Skeletal muscle satellite cell (primary cell): ENCODE measurements at regions not wholly inside any gene's neighbourhood (a gene's known extent, or its start where the extent isn't known, plus 50 kb on each side); places are given as distances from the start of the nearest gene placed in this dataset.
A peak's percentile ranks its signal among the peaks of the same experiment; 100 is the strongest.

Source experiments
- H3K27me3 ChIP-seq: 2 replicates; pipeline ENCODE4 v1.7.0; 2013; ENCODE audit warnings: low read length; ENCODE audit not compliant: control insufficient read depth, insufficient read depth
- H3K36me3 ChIP-seq: 2 replicates; pipeline ENCODE4 v1.7.0; 2013; ENCODE audit warnings: mild to moderate bottlenecking, control low read depth, low read length; ENCODE audit not compliant: insufficient read depth
- H3K4me1 ChIP-seq: 2 replicates; pipeline ENCODE4 v1.7.0; 2013; ENCODE audit warnings: low read length; ENCODE audit not compliant: control insufficient read depth, insufficient read depth
- H3K4me2 ChIP-seq: 2 replicates; pipeline ENCODE4 v1.7.0; 2013; ENCODE audit warnings: mild to moderate bottlenecking, low read length
- H3K4me3 ChIP-seq: 2 replicates; pipeline ENCODE4 v1.7.0; 2013; ENCODE audit warnings: low read length
- H3K9ac ChIP-seq: 2 replicates; pipeline ENCODE4 v1.7.0; 2013; ENCODE audit warnings: mild to moderate bottlenecking, low read depth, low read length, moderate library complexity
- H3K9me3 ChIP-seq: replicated peaks from 2 replicates; pipeline ENCODE4 v1.7.0; 2013; ENCODE audit warnings: mild to moderate bottlenecking, control low read depth, low read length

DNA sequence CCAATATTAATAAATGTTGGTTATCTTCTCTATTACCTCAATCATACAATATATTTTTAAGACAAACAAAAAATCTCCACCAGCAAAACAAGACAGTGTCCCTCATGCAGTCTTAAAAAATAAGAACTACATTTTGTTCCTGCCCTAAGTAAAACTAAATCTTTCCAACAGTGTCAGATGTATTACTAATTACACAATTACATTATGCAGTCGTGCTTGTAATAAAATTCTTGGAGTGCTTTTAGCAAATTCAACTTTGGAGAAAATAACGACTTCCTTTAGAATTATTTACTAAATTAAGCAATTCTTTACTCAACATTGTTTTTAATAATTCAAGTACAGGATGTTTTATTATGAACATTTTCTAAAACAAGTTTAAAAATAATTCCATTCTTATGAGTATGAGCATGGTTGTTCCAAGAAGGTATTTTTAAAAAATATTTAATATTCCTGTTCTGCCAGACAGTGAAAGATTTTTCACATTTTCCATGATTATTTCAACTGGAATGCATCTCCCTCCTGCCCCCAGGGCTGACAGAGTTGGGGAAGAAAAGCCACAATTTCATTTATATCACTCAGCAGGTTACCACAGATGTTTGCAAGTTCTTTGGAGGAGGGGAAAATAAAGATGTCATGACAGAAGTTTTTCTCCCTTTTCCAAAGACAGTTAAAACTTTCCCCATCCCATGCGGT is 137.9 kb downstream of the FAM114A2 start:
- no peaks in the 10 kb centered on the region for H3K36me3 ChIP-seq
- peak overlapping the region; percentile 50 for H3K4me2 ChIP-seq
- H3K9ac ChIP-seq = peak overlapping the region; percentile 69
- no peaks in the 10 kb centered on the region for H3K9me3 ChIP-seq
- no peaks in the 10 kb centered on the region for H3K27me3 ChIP-seq
- H3K4me1 ChIP-seq = peaks cover 57% of the 10 kb centered on the region
- no peak overlapping the region for H3K4me3 ChIP-seq

DNA sequence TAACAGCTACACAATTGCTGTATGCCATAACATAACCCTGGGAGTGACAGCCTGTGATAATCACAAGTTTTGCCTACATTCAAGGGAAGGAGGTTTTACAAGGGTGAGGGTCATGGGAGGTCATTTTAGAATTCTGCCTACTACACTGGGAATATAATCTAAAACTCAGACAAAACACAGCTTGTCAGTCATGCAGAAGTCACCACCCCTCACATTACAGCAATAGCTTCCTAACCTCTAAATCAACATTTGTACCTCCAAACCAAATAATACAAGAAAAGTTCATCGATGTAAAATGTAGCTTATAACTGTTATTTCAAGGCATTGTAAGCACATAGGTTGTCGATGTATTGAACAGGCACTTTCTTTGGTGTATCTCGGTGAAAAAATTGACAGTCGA is 139.0 kb downstream of the FAM114A2 start:
- H3K27me3 ChIP-seq = no peaks in the 10 kb centered on the region
- H3K4me1 ChIP-seq = peaks cover 60% of the 10 kb centered on the region
- peak overlapping the region; percentile 50 for H3K4me2 ChIP-seq
- H3K4me3 ChIP-seq = no peak overlapping the region
- H3K9me3 ChIP-seq = no peaks in the 10 kb centered on the region
- peak overlapping the region; percentile 69 for H3K9ac ChIP-seq
- H3K36me3 ChIP-seq = no peaks in the 10 kb centered on the region

DNA sequence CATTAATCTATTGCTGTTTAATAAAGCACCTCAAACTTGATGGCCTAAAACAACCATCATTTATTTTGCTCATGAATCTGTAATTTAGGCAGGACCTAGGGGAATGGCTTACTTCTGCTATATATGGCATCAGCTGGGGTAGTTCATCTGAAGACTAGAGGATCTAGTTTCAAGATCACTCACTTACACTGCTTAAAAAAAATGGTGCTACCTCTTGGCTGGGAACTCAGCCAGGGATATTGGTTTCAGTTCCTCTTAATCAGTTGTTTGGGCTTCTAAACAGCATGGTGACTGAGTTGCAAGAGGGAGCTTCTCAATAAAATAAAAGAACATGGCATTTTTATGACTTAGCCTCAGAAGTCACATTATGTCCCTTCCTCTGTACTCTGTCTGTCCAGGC is 142.0 kb downstream of the FAM114A2 start:
- Histone ChIP-seq H3K4me1 (peaks cover 39% of the 10 kb centered on the region), H3K27me3 (no peaks in the 10 kb centered on the region), H3K4me2 (peak overlapping the region; percentile 6)

DNA sequence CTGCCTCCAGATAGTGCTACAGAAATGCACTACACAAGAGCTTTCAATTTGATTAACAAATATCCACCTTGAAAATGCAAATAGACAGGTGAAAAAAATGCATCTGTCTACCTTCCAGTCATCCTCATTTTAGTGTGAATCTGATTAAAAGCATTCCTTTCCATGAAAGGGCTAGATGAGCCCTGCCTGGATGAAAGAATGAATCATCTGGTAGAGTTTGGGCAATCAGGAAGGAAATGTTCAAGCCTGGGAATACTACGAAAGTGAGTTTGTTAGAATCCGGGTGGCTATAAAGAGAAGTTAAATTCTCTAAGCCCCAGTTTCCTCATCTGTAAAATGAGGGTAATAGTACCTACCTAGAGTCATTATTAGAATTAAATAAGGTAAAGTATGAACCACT is 142.6 kb downstream of the FAM114A2 start:
- peaks cover 34% of the 10 kb centered on the region for H3K4me1 ChIP-seq
- no peak overlapping the region for H3K9ac ChIP-seq
- no peaks in the 10 kb centered on the region for H3K27me3 ChIP-seq
- peak overlapping the region; percentile 6 for H3K4me2 ChIP-seq
- no peaks in the 10 kb centered on the region for H3K36me3 ChIP-seq
- H3K4me3 ChIP-seq = no peak overlapping the region
- no peaks in the 10 kb centered on the region for H3K9me3 ChIP-seq

More for the DNA sequence above, 142.0 kb downstream of the FAM114A2 start:
- no peaks in the 10 kb centered on the region for H3K9me3 ChIP-seq
- no peak overlapping the region for H3K4me3 ChIP-seq
- H3K36me3 ChIP-seq = no peaks in the 10 kb centered on the region
- H3K9ac ChIP-seq = no peak overlapping the region

DNA sequence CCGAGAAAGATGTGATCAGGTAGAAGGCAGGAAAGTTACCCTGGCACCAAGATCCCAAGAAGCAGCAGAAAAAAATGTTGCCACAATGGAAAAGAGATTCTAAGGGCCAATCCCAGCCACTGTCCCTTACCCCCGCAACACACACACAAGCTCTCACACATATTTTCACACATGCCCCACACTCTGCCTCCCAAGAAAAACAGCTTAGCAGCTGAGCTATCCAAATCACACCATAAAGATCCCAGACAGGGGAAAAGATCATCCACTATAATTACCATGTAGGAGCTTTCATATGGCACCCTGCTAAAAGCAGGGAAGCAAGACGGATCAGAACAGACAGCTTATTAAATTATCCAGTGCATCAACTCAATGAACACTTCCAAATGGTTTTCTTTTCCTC is 143.4 kb downstream of the FAM114A2 start:
- H3K27me3 ChIP-seq = no peaks in the 10 kb centered on the region
- H3K36me3 ChIP-seq = no peaks in the 10 kb centered on the region
- no peak overlapping the region for H3K9ac ChIP-seq
- no peaks in the 10 kb centered on the region for H3K9me3 ChIP-seq
- no peak overlapping the region for H3K4me3 ChIP-seq
- H3K4me2 ChIP-seq = no peak overlapping the region
- peaks cover 29% of the 10 kb centered on the region for H3K4me1 ChIP-seq

DNA sequence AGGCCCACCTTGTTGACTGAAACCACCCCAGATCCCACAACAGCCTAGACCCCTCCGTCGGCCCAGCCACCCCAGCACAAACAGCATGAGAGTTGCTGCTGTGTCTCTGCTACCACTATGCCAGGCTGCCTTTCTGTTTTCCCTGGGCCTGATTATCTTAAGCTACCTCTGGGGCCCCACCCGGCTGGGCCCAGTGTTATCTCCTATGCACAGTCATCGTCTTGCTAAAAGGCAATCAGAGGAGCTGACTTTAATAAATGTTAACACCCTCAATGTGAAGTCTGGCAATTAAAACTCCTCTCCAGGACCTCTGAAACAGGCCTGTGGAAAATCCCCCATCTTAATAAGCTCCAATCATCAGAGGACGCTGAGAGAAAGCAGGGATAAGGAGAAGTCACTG is 144.9 kb downstream of the FAM114A2 start:
- no peak overlapping the region for H3K9ac ChIP-seq
- peaks cover 17% of the 10 kb centered on the region for H3K4me1 ChIP-seq
- no peaks in the 10 kb centered on the region for H3K9me3 ChIP-seq
- H3K4me2 ChIP-seq = no peak overlapping the region
- no peaks in the 10 kb centered on the region for H3K36me3 ChIP-seq
- H3K27me3 ChIP-seq = no peaks in the 10 kb centered on the region
- H3K4me3 ChIP-seq = no peak overlapping the region

DNA sequence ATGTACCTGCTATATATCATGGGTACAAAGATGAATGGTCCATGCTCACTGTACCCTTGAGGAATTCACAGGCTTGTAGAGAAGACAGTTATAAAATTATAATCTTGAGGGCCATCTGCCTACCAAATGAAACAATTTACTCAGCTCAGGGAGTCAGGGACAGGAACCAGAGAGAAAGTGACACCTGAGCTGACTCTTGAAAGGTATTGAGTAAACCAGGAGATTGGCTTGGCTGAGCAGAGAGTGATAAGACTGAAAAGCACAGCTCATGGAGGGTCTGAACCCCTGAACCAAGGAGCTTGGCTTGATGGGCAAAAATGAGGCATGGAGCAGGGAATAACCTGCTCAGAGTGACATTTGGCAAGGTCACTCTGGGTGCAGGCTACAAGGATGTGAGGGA is 147.3 kb downstream of the FAM114A2 start:
- no peak overlapping the region for H3K4me3 ChIP-seq
- no peaks in the 10 kb centered on the region for H3K36me3 ChIP-seq
- H3K27me3 ChIP-seq = no peaks in the 10 kb centered on the region
- peaks cover 8% of the 10 kb centered on the region for H3K4me1 ChIP-seq
- H3K9ac ChIP-seq = no peak overlapping the region
- H3K9me3 ChIP-seq = no peaks in the 10 kb centered on the region
- H3K4me2 ChIP-seq = no peak overlapping the region

DNA sequence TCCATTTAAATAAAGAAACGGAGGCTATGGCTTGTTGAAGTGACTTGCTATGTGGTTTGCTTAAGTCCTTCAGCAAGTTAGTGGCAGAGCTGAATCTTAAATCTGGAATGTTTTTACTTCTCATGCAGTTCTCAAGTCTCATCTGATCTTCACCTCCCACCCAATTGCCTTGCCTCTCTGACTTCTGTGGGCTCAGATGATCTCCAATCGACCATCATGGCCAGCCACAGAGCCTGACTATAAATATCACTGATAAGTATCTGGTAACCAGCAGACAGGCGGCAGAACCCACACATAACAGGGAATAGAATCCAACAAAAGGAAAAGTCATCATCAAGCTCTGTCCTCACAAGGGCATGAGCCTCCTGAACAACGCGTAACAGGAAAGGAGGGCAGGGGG is 149.9 kb downstream of the FAM114A2 start:
- Histone ChIP-seq H3K4me1 (peaks cover 5% of the 10 kb centered on the region), H3K4me2 (no peak overlapping the region), H3K4me3 (no peak overlapping the region), H3K27me3 (no peaks in the 10 kb centered on the region), H3K36me3 (no peaks in the 10 kb centered on the region), H3K9ac (no peak overlapping the region), H3K9me3 (no peaks in the 10 kb centered on the region)

DNA sequence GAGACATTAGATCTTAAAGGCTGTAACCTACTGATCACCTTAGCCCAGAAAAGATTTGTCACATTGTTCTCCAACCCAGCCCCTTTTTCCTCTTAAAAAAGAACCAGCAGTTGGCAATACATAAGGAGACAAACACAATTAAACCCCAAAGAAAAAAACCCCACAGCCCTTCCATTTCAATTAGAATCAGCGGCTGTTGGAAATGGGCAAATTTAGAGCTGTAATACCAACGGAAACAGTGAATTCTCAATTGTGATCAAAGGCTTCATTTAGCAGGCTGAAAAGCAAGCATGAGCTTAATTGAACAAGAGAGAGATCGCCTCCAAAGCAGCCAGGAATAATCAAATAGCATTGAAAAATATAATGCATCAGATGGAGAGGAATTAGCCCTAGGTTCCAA is 153.6 kb downstream of the FAM114A2 start:
- no peak overlapping the region for H3K4me2 ChIP-seq
- H3K27me3 ChIP-seq = no peaks in the 10 kb centered on the region
- H3K9me3 ChIP-seq = no peaks in the 10 kb centered on the region
- no peak overlapping the region for H3K9ac ChIP-seq
- no peak overlapping the region for H3K4me3 ChIP-seq
- no peaks in the 10 kb centered on the region for H3K36me3 ChIP-seq
- peaks cover 10% of the 10 kb centered on the region for H3K4me1 ChIP-seq

DNA sequence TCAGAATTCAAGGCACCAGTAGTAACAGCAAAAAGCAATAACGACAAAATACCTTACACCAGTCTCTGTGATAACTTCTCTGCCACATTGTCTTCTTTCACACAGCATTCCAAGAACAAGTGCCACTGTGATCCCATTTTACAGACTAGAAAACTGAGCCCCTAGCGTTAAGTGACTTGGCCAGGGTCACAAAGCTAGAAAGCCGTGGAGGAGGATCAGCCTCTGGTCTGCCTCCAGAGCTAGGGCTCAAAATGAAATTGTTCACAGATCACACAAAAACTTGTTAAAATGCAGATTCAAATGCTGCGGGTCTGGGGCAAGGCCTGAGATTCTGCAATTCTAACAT is 154.1 kb downstream of the FAM114A2 start:
- Histone ChIP-seq H3K9me3 (no peaks in the 10 kb centered on the region), H3K36me3 (no peaks in the 10 kb centered on the region), H3K4me1 (peaks cover 10% of the 10 kb centered on the region), H3K9ac (no peak overlapping the region), H3K4me3 (no peak overlapping the region), H3K4me2 (no peak overlapping the region), H3K27me3 (no peaks in the 10 kb centered on the region)

DNA sequence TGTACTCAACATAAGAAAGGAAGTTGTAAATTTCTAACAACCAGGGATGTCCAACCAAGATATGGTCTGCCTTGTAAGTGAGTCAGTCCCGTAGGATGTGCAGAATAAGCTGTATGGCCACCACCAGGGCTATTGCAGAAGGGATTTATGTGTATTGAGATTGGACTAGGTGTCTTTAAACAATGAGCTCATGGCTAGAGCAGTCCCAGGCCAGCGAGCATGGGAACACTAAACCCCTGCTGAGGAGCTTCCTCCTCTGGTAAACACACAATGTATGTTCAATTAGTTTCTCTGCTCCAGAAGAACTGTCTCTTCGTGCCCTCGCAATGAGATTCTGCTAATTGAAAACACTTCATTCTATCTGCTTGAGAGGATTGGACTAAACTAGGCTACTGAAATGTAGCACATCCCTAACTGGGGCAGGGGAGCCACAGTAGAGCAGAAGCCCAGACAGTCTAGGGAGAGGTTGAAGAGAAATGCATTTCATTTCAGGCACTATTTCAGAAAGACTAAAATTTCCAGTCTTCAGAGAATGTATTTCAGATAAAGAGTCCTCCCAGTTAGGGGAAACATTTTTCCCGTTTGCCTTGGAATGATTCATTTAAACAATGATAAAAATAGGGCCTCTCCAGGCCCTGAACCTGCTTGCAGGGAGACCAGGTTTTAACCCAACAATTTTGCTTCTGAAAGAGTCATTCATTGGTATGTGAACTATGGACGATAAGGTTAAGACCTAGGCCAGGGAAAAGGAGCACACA is 154.7 kb downstream of the FAM114A2 start:
- H3K27me3 ChIP-seq = no peaks in the 10 kb centered on the region
- H3K36me3 ChIP-seq = no peaks in the 10 kb centered on the region
- no peak overlapping the region for H3K4me3 ChIP-seq
- H3K4me2 ChIP-seq = no peak overlapping the region
- no peaks in the 10 kb centered on the region for H3K9me3 ChIP-seq
- H3K4me1 ChIP-seq = peaks cover 10% of the 10 kb centered on the region
- no peak overlapping the region for H3K9ac ChIP-seq

DNA sequence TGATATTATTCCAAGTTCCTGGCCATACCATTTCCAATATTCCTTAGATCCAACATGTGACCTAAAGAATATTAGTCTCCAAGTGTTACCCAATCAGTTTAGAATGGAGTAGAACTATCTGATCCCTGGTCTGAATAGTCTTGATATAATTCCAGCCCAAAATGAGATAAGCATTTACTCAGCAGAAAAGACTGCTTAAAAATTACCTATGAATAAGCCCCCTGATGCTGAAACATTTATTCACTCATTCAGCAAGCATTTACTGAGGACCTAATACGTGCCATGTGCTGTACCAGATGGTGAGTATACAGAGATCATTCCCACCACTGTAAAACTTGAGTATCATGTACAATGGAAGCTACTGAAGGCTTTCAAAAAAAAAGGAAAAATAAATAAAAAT is 157.0 kb downstream of the FAM114A2 start:
- Histone ChIP-seq H3K4me2 (no peak overlapping the region), H3K4me1 (peaks cover 10% of the 10 kb centered on the region)

More for the DNA sequence above, 157.0 kb downstream of the FAM114A2 start:
- H3K36me3 ChIP-seq = no peaks in the 10 kb centered on the region
- H3K27me3 ChIP-seq = no peaks in the 10 kb centered on the region
- no peaks in the 10 kb centered on the region for H3K9me3 ChIP-seq
- no peak overlapping the region for H3K4me3 ChIP-seq
- no peak overlapping the region for H3K9ac ChIP-seq
